ENCODE measurements at regions not wholly inside any gene's neighbourhood (a gene's known extent, or its start where the extent isn't known, plus 50 kb on each side); places are given as distances from the start of the nearest gene placed in this dataset.

DNA sequence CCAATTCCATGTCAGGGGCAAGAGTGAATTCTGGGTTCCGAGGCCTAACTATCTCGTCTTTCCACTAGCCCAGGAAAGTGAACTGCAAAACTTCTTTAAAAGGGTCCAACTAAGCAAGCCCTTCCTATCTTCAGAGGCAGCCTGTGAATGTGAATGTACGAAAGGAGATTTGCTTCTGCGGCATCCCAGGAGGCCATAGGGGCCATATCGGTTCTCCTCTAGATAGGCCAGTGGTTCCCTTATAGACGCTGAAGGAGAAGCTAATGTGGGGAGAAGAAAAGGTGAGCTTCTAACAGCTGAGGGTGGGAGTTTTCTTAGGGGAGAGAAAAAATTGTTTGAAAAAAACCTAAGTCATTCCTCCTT is 128.0 kb upstream of the C1orf174 start:
- Histone ChIP-seq H3K27me3 (ENCODE audit: control insufficient read depth, insufficient read depth, low read length) (peaks cover 3% of the 10 kb centered on the region; the same call in 1 of the 2 replicates), H3K9me3 (ENCODE audit: control insufficient read depth, insufficient read depth, low read depth, low read length) (no peaks in the 10 kb centered on the region), H3K4me3 (ENCODE audit: low read depth in 2 of 2, low read length in 2 of 2) (no peak overlapping the region), H3K4me1 (ENCODE audit: control insufficient read depth, insufficient read depth, low read length) (no peaks in the 10 kb centered on the region), H3K36me3 (ENCODE audit: control insufficient read depth, insufficient read depth, low read length) (no peaks in the 10 kb centered on the region), H3K27ac (ENCODE audit: low read length) (no peak overlapping the region)
- TF ChIP-seq SIN3A (IDR thresholded peaks at IDR 0.05; ENCODE audit: borderline replicate concordance, insufficient read depth, low read depth, low read length) (no peak), POLR2AphosphoS5 (IDR thresholded peaks at IDR 0.05; ENCODE audit: low read depth, low read length) (no peak), TCF7L2 (IDR thresholded peaks at IDR 0.05; ENCODE audit: low read depth, low read length) (no peak)
- TF ChIP-seq, protein P1, sequence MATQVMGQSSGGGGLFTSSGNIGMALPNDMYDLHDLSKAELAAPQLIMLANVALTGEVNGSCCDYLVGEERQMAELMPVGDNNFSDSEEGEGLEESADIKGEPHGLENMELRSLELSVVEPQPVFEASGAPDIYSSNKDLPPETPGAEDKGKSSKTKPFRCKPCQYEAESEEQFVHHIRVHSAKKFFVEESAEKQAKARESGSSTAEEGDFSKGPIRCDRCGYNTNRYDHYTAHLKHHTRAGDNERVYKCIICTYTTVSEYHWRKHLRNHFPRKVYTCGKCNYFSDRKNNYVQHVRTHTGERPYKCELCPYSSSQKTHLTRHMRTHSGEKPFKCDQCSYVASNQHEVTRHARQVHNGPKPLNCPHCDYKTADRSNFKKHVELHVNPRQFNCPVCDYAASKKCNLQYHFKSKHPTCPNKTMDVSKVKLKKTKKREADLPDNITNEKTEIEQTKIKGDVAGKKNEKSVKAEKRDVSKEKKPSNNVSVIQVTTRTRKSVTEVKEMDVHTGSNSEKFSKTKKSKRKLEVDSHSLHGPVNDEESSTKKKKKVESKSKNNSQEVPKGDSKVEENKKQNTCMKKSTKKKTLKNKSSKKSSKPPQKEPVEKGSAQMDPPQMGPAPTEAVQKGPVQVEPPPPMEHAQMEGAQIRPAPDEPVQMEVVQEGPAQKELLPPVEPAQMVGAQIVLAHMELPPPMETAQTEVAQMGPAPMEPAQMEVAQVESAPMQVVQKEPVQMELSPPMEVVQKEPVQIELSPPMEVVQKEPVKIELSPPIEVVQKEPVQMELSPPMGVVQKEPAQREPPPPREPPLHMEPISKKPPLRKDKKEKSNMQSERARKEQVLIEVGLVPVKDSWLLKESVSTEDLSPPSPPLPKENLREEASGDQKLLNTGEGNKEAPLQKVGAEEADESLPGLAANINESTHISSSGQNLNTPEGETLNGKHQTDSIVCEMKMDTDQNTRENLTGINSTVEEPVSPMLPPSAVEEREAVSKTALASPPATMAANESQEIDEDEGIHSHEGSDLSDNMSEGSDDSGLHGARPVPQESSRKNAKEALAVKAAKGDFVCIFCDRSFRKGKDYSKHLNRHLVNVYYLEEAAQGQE (IDR thresholded peaks at IDR 0.05; ENCODE audit: insufficient read depth in 1 of 2, low read depth in 2 of 2, low read length in 1 of 2) = no peak
- TF ChIP-seq, protein P2, sequence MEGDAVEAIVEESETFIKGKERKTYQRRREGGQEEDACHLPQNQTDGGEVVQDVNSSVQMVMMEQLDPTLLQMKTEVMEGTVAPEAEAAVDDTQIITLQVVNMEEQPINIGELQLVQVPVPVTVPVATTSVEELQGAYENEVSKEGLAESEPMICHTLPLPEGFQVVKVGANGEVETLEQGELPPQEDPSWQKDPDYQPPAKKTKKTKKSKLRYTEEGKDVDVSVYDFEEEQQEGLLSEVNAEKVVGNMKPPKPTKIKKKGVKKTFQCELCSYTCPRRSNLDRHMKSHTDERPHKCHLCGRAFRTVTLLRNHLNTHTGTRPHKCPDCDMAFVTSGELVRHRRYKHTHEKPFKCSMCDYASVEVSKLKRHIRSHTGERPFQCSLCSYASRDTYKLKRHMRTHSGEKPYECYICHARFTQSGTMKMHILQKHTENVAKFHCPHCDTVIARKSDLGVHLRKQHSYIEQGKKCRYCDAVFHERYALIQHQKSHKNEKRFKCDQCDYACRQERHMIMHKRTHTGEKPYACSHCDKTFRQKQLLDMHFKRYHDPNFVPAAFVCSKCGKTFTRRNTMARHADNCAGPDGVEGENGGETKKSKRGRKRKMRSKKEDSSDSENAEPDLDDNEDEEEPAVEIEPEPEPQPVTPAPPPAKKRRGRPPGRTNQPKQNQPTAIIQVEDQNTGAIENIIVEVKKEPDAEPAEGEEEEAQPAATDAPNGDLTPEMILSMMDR (IDR thresholded peaks at IDR 0.05) = no peak
- CTCF ChIA-PET = no interaction called here
- in situ Hi-C loops (cut with HindIII; ENCODE audit: low pct_unique_long_range_greater_than_20kb, low sequenced_read_pairs) (no loop called here), intact Hi-C loops (cut with micrococcal nuclease; ENCODE audit: unreplicated experiment) (no loop called here)
- ATAC-seq (no peak), DNase-seq (ENCODE audit: low read depth, low spot score) (no peak)
- no TSS peak for BruUV-seq (replicated peaks)
- POLR2A ChIA-PET = no interaction called here

DNA sequence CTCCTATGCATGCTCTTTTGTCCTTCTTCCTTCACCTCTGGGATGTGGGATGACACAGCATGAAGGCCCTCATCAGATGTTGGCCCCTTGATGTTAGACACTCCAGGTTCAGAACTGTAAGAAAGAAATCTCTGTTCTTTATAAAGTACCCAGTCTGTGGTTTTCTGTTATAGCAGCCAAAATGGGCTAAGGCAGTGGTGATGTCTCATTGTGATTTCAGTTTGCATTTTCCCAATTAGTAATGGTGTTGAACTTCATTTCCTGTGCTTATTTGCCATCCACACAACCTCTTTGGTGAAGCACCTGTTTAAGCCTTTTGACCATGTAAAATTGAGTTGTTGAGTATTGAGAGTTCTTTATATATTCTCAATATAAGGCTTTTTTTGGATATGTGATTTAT is 129.3 kb upstream of the C1orf174 start:
- ATAC-seq = no peak
- BruUV-seq (replicated peaks) = no TSS peak
- no peaks in the 10 kb centered on the region for H3K27me3 ChIP-seq (ENCODE audit: control insufficient read depth, insufficient read depth, low read length)

More for the DNA sequence above, 129.3 kb upstream of the C1orf174 start:
- ChIA-PET CTCF (no interaction called here), POLR2A (no interaction called here)
- no peaks in the 10 kb centered on the region for H3K36me3 ChIP-seq (ENCODE audit: control insufficient read depth, insufficient read depth, low read length)
- H3K27ac ChIP-seq (ENCODE audit: low read length) = no peak overlapping the region
- intact Hi-C loops (cut with micrococcal nuclease; ENCODE audit: unreplicated experiment) (no loop called here), in situ Hi-C loops (cut with HindIII; ENCODE audit: low pct_unique_long_range_greater_than_20kb, low sequenced_read_pairs) (no loop called here)
- no peaks in the 10 kb centered on the region for H3K9me3 ChIP-seq (ENCODE audit: control insufficient read depth, insufficient read depth, low read depth, low read length)
- H3K4me3 ChIP-seq (ENCODE audit: low read depth in 2 of 2, low read length in 2 of 2) = no peak overlapping the region
- no peaks in the 10 kb centered on the region for H3K4me1 ChIP-seq (ENCODE audit: control insufficient read depth, insufficient read depth, low read length)
- DNase-seq (ENCODE audit: low read depth, low spot score) = no peak
- TF ChIP-seq, protein P1 (IDR thresholded peaks at IDR 0.05; ENCODE audit: insufficient read depth in 1 of 2, low read depth in 2 of 2, low read length in 1 of 2) = no peak
- TF ChIP-seq SIN3A (IDR thresholded peaks at IDR 0.05; ENCODE audit: borderline replicate concordance, insufficient read depth, low read depth, low read length) (no peak), TCF7L2 (IDR thresholded peaks at IDR 0.05; ENCODE audit: low read depth, low read length) (no peak), POLR2AphosphoS5 (IDR thresholded peaks at IDR 0.05; ENCODE audit: low read depth, low read length) (no peak)
- TF ChIP-seq, protein P2 (IDR thresholded peaks at IDR 0.05) = no peak

Measured in Panc1 (cell line).